Neural cell (in vitro differentiated cells): ENCODE measurements at regions not wholly inside any gene's neighbourhood (a gene's known extent, or its start where the extent isn't known, plus 50 kb on each side); places are given as distances from the start of the nearest gene placed in this dataset.

ENCODE experiments used
- H2AFZ ChIP-seq: fragments of 200-600, 300-800 bp; sonication (generic), shearing (Covaris generic); 2 replicates; pipeline ENCODE4 v1.6.0; 2014; ENCODE audit warnings: low read depth, mild to moderate bottlenecking, antibody characterized with exemption, low read length, moderate library complexity
- H3F3A ChIP-seq: fragments of 200-600 bp; shearing (Covaris generic); 2 replicates; pipeline ENCODE4 v1.6.1; 2016; ENCODE audit warnings: mild to moderate bottlenecking, moderate library complexity, mixed read lengths, antibody characterized with exemption, low read length; ENCODE audit not compliant: insufficient read depth, poor library complexity, severe bottlenecking
- H3K27ac ChIP-seq: fragments of 200-600, 300-800 bp; sonication (generic), shearing (Covaris generic); 2 replicates; pipeline ENCODE4 v1.5.1; 2014; ENCODE audit warnings: mild to moderate bottlenecking, low read length, moderate library complexity
- H3K27me3 ChIP-seq: fragments of 300-800, 200-600 bp; sonication (generic), shearing (Covaris generic); 2 replicates; pipeline ENCODE4 v1.6.0; 2014; ENCODE audit warnings: mild to moderate bottlenecking, low read depth, low read length, moderate library complexity; ENCODE audit not compliant: insufficient read depth
- H3K36me3 ChIP-seq: fragments of 300-800, 200-600 bp; sonication (generic), shearing (Covaris generic); 2 replicates; pipeline ENCODE4 v1.5.1; 2014; ENCODE audit warnings: mild to moderate bottlenecking, antibody characterized with exemption, low read length, moderate library complexity; ENCODE audit not compliant: insufficient read depth
- H3K4me2 ChIP-seq: fragments of 300-800, 200-600 bp; sonication (generic), shearing (Covaris generic); 2 replicates; pipeline ENCODE4 v1.6.0; 2014; ENCODE audit warnings: mild to moderate bottlenecking, low read length
- H3K4me3 ChIP-seq: fragments of 300-800, 200-600 bp; sonication (generic), shearing (Covaris generic); 2 replicates; pipeline ENCODE4 v1.5.1; 2014; ENCODE audit warnings: mild to moderate bottlenecking, low read length, moderate library complexity
- H3K79me2 ChIP-seq: fragments of 200-600 bp; shearing (Covaris generic); replicated peaks from 2 replicates; pipeline ENCODE4 v1.6.0; 2014; ENCODE audit warnings: mild to moderate bottlenecking, low read length, moderate library complexity; ENCODE audit not compliant: insufficient read depth
- H3K9ac ChIP-seq: fragments of 300-800, 200-600 bp; sonication (generic), shearing (Covaris generic); 2 replicates; pipeline ENCODE4 v1.6.1; 2016; ENCODE audit warnings: mild to moderate bottlenecking, low read length, mixed read lengths
- H3K9me2 ChIP-seq: fragments of 200-600 bp; shearing (Covaris generic); 2 replicates; pipeline ENCODE4 v1.6.1; 2016; ENCODE audit warnings: mild to moderate bottlenecking, low read length, mixed read lengths; ENCODE audit not compliant: insufficient read depth
- H3K9me3 ChIP-seq: fragments of 200-600, 300-800 bp; sonication (generic), shearing (Covaris generic); 2 replicates; pipeline ENCODE4 v1.6.1; 2016; ENCODE audit warnings: mild to moderate bottlenecking, mixed run types, low read length, moderate library complexity, mixed read lengths
- H4K20me1 ChIP-seq: fragments of 200-600 bp; shearing (Covaris generic); 2 replicates; pipeline ENCODE4 v1.6.1; 2016; ENCODE audit warnings: mild to moderate bottlenecking, mixed run types; ENCODE audit not compliant: insufficient read depth
- CTCF ChIP-seq: fragments of 450-650 bp; IDR thresholded peaks from 2 replicates; pipeline ENCODE4 v1.5.1; 2014; ENCODE audit warnings: antibody characterized with exemption, mild to moderate bottlenecking, moderate library complexity; ENCODE audit not compliant: poor library complexity, severe bottlenecking
- EP300 ChIP-seq: fragments of 450-650 bp; conservative IDR thresholded peaks from 2 replicates; pipeline ENCODE4 v1.6.1; 2014; ENCODE audit warnings: antibody characterized with exemption, mild to moderate bottlenecking, moderate library complexity; ENCODE audit not compliant: poor library complexity, severe bottlenecking
- EZH2 ChIP-seq: fragments of 200-600, 300-800 bp; shearing (Covaris generic), sonication (generic); IDR thresholded peaks from 2 replicates; pipeline ENCODE4 v1.6.1; 2014; ENCODE audit warnings: antibody characterized with exemption, low read length, borderline replicate concordance, mild to moderate bottlenecking; ENCODE audit not compliant: insufficient read depth, poor library complexity, severe bottlenecking
- MXI1 ChIP-seq: fragments of 450-650 bp; conservative IDR thresholded peaks from 2 replicates; pipeline ENCODE4 v1.6.1; 2014; ENCODE audit warnings: antibody characterized with exemption, mild to moderate bottlenecking; ENCODE audit not compliant: poor library complexity, severe bottlenecking
- POLR2AphosphoS5 ChIP-seq: IDR thresholded peaks from 2 replicates; pipeline ENCODE4 v1.6.1; 2012
- RAD21 ChIP-seq: fragments of 450-650 bp; conservative IDR thresholded peaks from 2 replicates; pipeline ENCODE4 v1.6.1; 2014; ENCODE audit warnings: antibody characterized with exemption, mild to moderate bottlenecking, moderate library complexity
- REST ChIP-seq: IDR thresholded peaks from 2 replicates; pipeline ENCODE4 v1.6.1; 2012; ENCODE audit warnings: borderline replicate concordance
- SMC3 ChIP-seq: fragments of 450-650 bp; conservative IDR thresholded peaks from 2 replicates; pipeline ENCODE4 v1.6.1; 2014; ENCODE audit warnings: antibody characterized with exemption, mild to moderate bottlenecking, moderate library complexity; ENCODE audit not compliant: poor library complexity
- TAF1 ChIP-seq: IDR thresholded peaks from 2 replicates; pipeline ENCODE4 v1.6.1; 2012; ENCODE audit warnings: low read depth

GRCh38 chr13:34308725-34309124 is 490.8 kb downstream of the RFC3 start:
- Histone ChIP-seq H2AFZ (no peak overlapping the region), H3K27me3 (no peaks in the 10 kb centered on the region), H3K27ac (no peak overlapping the region), H3K4me3 (no peak overlapping the region), H3K36me3 (no peaks in the 10 kb centered on the region), H3K79me2 (no peaks in the 10 kb centered on the region), H3K4me2 (no peak overlapping the region), H3K9me3 (no peaks in the 10 kb centered on the region), H4K20me1 (no peaks in the 10 kb centered on the region), H3K9me2 (no peaks in the 10 kb centered on the region), H3F3A (no peaks in the 10 kb centered on the region), H3K9ac (no peak overlapping the region)
- TF ChIP-seq REST (no peak), SMC3 (no peak), EZH2 (no peak), EP300 (no peak)

GRCh38 chr13:34310539-34310938 is 492.6 kb downstream of the RFC3 start:
- H3K9me2 ChIP-seq = no peaks in the 10 kb centered on the region
- H3K27ac ChIP-seq = no peak overlapping the region
- H3K27me3 ChIP-seq = no peaks in the 10 kb centered on the region
- H4K20me1 ChIP-seq = no peaks in the 10 kb centered on the region
- no peak overlapping the region for H3K9ac ChIP-seq
- no peak overlapping the region for H3K4me3 ChIP-seq
- H3F3A ChIP-seq = no peaks in the 10 kb centered on the region
- H3K9me3 ChIP-seq = no peaks in the 10 kb centered on the region
- no peak overlapping the region for H2AFZ ChIP-seq
- no peak overlapping the region for H3K4me2 ChIP-seq
- no peaks in the 10 kb centered on the region for H3K79me2 ChIP-seq
- TF ChIP-seq POLR2AphosphoS5 = peak; percentile 10
- peak; percentile 14 for TF ChIP-seq EP300
- no peak for TF ChIP-seq REST
- no peaks in the 10 kb centered on the region for H3K36me3 ChIP-seq

- no peak for TF ChIP-seq TAF1
- no peak for TF ChIP-seq EP300
- TF ChIP-seq MXI1 = no peak
- no peak for TF ChIP-seq CTCF
- TF ChIP-seq REST = no peak
- no peak for TF ChIP-seq POLR2AphosphoS5
- no peak for TF ChIP-seq SMC3
- TF ChIP-seq RAD21 = no peak
- TF ChIP-seq EZH2 = no peak
Observed at GRCh38 chr13:34311251-34311650, 493.3 kb downstream of the RFC3 start.

More at GRCh38 chr13:34311251-34311650, 493.3 kb downstream of the RFC3 start:
- Histone ChIP-seq H2AFZ (no peak overlapping the region), H4K20me1 (no peaks in the 10 kb centered on the region), H3K9me3 (no peaks in the 10 kb centered on the region), H3K79me2 (no peaks in the 10 kb centered on the region), H3K27ac (no peak overlapping the region), H3F3A (no peaks in the 10 kb centered on the region), H3K9me2 (no peaks in the 10 kb centered on the region), H3K27me3 (no peaks in the 10 kb centered on the region), H3K4me2 (no peak overlapping the region), H3K4me3 (no peak overlapping the region), H3K36me3 (no peaks in the 10 kb centered on the region), H3K9ac (no peak overlapping the region)
